SK-N-MC (cell line): ENCODE measurements at regions not wholly inside any gene's neighbourhood (a gene's known extent, or its start where the extent isn't known, plus 50 kb on each side); places are given as distances from the start of the nearest gene placed in this dataset.

Experiments used
- EZH2 ChIP-seq: fragments of 200-600 bp; sonication (generic); IDR thresholded peaks from one replicate; pipeline ENCODE4 v1.6.1; 2017; ENCODE audit warnings: antibody characterized with exemption
- POLR2AphosphoS5 ChIP-seq: IDR thresholded peaks from 2 replicates; pipeline ENCODE4 v1.6.1; 2012; ENCODE audit warnings: mild to moderate bottlenecking, low read depth, low read length, borderline replicate concordance

GRCh38 chr11:115663790-115664189 lies 159.6 kb upstream of the CADM1 start:
- TF ChIP-seq EZH2 (no peak), POLR2AphosphoS5 (no peak)
